Neutrophil (primary cell): ENCODE measurements at regions not wholly inside any gene's neighbourhood (a gene's known extent, or its start where the extent isn't known, plus 50 kb on each side); places are given as distances from the start of the nearest gene placed in this dataset.

ENCODE experiments used
- H3K27ac ChIP-seq: fragments of 200-600 bp; sonication (generic); 2 replicates; pipeline ENCODE4 v1.5.1; 2016; ENCODE audit warnings: mild to moderate bottlenecking, moderate library complexity
- H3K27me3 ChIP-seq: fragments of 200-600 bp; sonication (generic); 2 replicates; pipeline ENCODE4 v1.6.0; 2016; ENCODE audit warnings: mild to moderate bottlenecking
- H3K36me3 ChIP-seq: fragments of 200-600 bp; sonication (generic); 2 replicates; pipeline ENCODE4 v1.5.1; 2017
- H3K4me1 ChIP-seq, 2 experiments: fragments of 200-600 bp in 1 of 2; sonication (generic) in 1 of 2; 1 replicate in 1 of 2; 2 replicates in 1 of 2; pipeline versions ENCODE4 v1.5.1 to v1.6.1; 2013 to 2016; ENCODE audit warnings: low read depth in 1 of 2, low read length in 1 of 2, mild to moderate bottlenecking in 1 of 2, moderate library complexity in 1 of 2; ENCODE audit not compliant: control insufficient read depth in 1 of 2, insufficient read depth in 1 of 2
- H3K4me3 ChIP-seq, 2 experiments: fragments of 200-600 bp in 1 of 2; sonication (generic) in 1 of 2; 1 replicate in 1 of 2; 2 replicates in 1 of 2; pipeline ENCODE4 v1.5.1; 2013 to 2016; ENCODE audit warnings: low read depth in 1 of 2, low read length in 1 of 2, mild to moderate bottlenecking in 1 of 2, moderate library complexity in 1 of 2
- H3K9me3 ChIP-seq: fragments of 200-600 bp; sonication (generic); 2 replicates; pipeline ENCODE4 v1.5.1; 2016
- TF ChIP-seq, protein P1 (sequence below): fragments of 200-600 bp; sonication (generic); IDR thresholded peaks from 2 replicates; pipeline ENCODE4 v1.5.1; 2016; ENCODE audit warnings: antibody characterized with exemption

DNA sequence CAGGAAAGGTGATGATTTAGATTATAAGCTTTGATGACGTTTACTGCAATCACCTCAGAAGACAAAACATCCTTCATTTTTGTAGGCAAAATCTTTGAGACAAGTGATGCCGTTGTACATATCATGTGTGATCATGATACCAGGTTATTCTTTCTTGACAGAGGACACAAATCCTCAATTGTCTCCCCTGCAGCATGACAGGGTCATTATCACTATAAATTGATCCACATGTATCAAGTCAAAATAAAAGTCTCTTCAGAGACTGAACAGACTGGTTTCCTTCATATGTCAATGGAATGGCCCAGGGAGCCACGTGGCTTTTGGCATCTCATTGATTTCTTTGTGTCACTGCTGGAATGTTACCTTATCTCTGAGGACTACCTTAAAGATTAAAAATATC is 995.7 kb downstream of the FLRT2 start:
- Histone ChIP-seq H3K4me1 (no peaks in the 10 kb centered on the region), H3K4me3 (no peak overlapping the region), H3K9me3 (no peaks in the 10 kb centered on the region), H3K27me3 (no peaks in the 10 kb centered on the region), H3K36me3 (no peaks in the 10 kb centered on the region), H3K27ac (no peak overlapping the region)
- TF ChIP-seq, protein P1, sequence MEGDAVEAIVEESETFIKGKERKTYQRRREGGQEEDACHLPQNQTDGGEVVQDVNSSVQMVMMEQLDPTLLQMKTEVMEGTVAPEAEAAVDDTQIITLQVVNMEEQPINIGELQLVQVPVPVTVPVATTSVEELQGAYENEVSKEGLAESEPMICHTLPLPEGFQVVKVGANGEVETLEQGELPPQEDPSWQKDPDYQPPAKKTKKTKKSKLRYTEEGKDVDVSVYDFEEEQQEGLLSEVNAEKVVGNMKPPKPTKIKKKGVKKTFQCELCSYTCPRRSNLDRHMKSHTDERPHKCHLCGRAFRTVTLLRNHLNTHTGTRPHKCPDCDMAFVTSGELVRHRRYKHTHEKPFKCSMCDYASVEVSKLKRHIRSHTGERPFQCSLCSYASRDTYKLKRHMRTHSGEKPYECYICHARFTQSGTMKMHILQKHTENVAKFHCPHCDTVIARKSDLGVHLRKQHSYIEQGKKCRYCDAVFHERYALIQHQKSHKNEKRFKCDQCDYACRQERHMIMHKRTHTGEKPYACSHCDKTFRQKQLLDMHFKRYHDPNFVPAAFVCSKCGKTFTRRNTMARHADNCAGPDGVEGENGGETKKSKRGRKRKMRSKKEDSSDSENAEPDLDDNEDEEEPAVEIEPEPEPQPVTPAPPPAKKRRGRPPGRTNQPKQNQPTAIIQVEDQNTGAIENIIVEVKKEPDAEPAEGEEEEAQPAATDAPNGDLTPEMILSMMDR, result no peak

DNA sequence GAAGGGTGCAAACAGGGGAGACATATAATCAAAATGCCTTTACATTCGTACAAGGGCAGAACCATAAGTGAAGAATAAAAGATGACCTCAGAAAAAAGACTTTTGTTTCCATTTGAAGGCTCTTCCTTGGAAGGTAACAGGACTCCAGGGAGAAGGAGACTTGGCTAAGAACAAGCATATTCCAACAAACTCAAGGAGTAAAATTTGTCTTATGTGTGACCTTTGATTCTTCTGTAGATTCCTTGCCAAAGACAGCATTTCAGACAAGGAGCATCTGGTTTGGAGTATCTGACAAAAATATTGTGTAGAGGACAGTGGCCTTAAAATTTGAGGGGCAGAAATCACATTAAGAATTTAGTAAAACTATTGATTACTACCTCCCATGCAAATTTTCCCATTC is 991.9 kb downstream of the FLRT2 start:
- Histone ChIP-seq H3K27me3 (no peaks in the 10 kb centered on the region), H3K4me1 (no peaks in the 10 kb centered on the region), H3K9me3 (no peaks in the 10 kb centered on the region), H3K36me3 (no peaks in the 10 kb centered on the region), H3K27ac (no peak overlapping the region), H3K4me3 (no peak overlapping the region)
- TF ChIP-seq, protein P1, result no peak

GRCh38 chr14:86521031-86521730 is 991.2 kb downstream of the FLRT2 start:
- Histone ChIP-seq H3K4me3 (no peak overlapping the region), H3K9me3 (no peaks in the 10 kb centered on the region), H3K27ac (no peak overlapping the region), H3K36me3 (no peaks in the 10 kb centered on the region), H3K4me1 (no peaks in the 10 kb centered on the region), H3K27me3 (no peaks in the 10 kb centered on the region)
- TF ChIP-seq, protein P1, result no peak

DNA sequence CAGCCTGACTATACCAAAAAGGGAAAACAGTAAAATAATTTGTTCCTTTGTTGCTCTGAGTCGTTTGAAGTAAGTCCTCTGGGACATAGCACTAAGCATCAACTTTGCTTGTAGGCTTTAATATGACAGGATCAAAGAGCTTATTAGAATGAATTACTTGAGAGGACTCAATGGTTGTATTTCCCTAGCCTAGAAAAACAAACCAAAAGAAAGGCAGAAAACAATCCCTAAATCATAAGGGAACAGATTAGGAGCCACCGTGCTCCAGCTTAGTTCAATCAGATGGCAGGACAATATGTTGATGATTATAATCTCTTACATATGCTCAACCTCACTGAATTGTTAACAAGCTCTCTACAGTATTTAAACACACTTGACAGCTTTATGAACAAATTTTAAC is 988.4 kb downstream of the FLRT2 start:
- Histone ChIP-seq H3K4me3 (no peak overlapping the region), H3K4me1 (no peaks in the 10 kb centered on the region), H3K9me3 (no peaks in the 10 kb centered on the region), H3K27ac (no peak overlapping the region), H3K36me3 (no peaks in the 10 kb centered on the region), H3K27me3 (no peaks in the 10 kb centered on the region)
- TF ChIP-seq, protein P1, result no peak

GRCh38 chr14:86515195-86515594 is 985.3 kb downstream of the FLRT2 start:
- H3K4me3 ChIP-seq, result no peak overlapping the region
- H3K27me3 ChIP-seq, result no peaks in the 10 kb centered on the region
- H3K4me1 ChIP-seq, result no peaks in the 10 kb centered on the region
- no peaks in the 10 kb centered on the region for H3K36me3 ChIP-seq
- H3K27ac ChIP-seq, result no peak overlapping the region
- H3K9me3 ChIP-seq, result no peaks in the 10 kb centered on the region
- TF ChIP-seq, protein P1, result no peak
